Caco-2 (cell line): ENCODE measurements at regions not wholly inside any gene's neighbourhood (a gene's known extent, or its start where the extent isn't known, plus 50 kb on each side); places are given as distances from the start of the nearest gene placed in this dataset.
"Not testable (repeated sequence)": the region's sequence is repeated elsewhere in the genome, so short reads cannot be mapped to it uniquely, and the experiment has no call there.

Experiments
- BruUV-seq: library from RNA; stranded (reverse); fragments of 400-500 nt; replicated peaks from 2 replicates; lab custom pipeline; 2021; lab: Mats Ljungman, UMichigan
- CTCF ChIA-PET: fragments of 300-600 bp; sonication (Branson Sonifier 250); formaldehyde crosslinking; loops from one replicate; lab custom pipeline; 2022; ENCODE audit warnings: antibody characterized with exemption; lab: Charles Lee
- POLR2A ChIA-PET: fragments of 300-600 bp; sonication (Branson Sonifier 250); formaldehyde crosslinking; loops from one replicate; lab custom pipeline; 2022; ENCODE audit warnings: antibody characterized with exemption; lab: Charles Lee
- DNase-seq, 2 experiments: peaks; one replicate each; pipeline versions ENCODE4 v3.0.0 to v3.0.0-alpha.2; 2020 to 2022
- H3K27me3 ChIP-seq: replicated peaks from 2 replicates; pipeline ENCODE4 v1.6.0; 2011; ENCODE audit warnings: low read length; ENCODE audit not compliant: control insufficient read depth, insufficient read depth
- H3K36me3 ChIP-seq: 2 replicates; pipeline ENCODE4 v1.5.1; 2011; ENCODE audit warnings: low read length; ENCODE audit not compliant: control insufficient read depth, insufficient read depth
- H3K4me1 ChIP-seq: fragments of 250-450 bp; sonication (Bioruptor Pico); 2 replicates; pipeline ENCODE4 v1.5.1; 2020; ENCODE audit warnings: mild to moderate bottlenecking
- H3K4me3 ChIP-seq: 2 replicates; pipeline ENCODE4 v1.5.1; 2011; ENCODE audit warnings: low read depth, mild to moderate bottlenecking, control low read depth, low read length
- H3K9me3 ChIP-seq: fragments of 250-450 bp; sonication (Bioruptor Pico); 2 replicates; pipeline ENCODE4 v1.5.1; 2020; ENCODE audit warnings: mild to moderate bottlenecking, moderate library complexity
- H3K27ac Mint-ChIP-seq: one replicate; pipeline ENCODE4 v1.8.0; 2022; ENCODE audit warnings: mixed read lengths; ENCODE audit not compliant: unreplicated experiment
- H3K27me3 Mint-ChIP-seq: one replicate; pipeline ENCODE4 v1.8.0; 2022; ENCODE audit warnings: mixed read lengths; ENCODE audit not compliant: insufficient read depth, unreplicated experiment
- H3K36me3 Mint-ChIP-seq: one replicate; pipeline ENCODE4 v1.8.0; 2022; ENCODE audit warnings: mild to moderate bottlenecking, mixed read lengths; ENCODE audit not compliant: insufficient read depth, unreplicated experiment
- H3K4me1 Mint-ChIP-seq: one replicate; pipeline ENCODE4 v1.8.0; 2022; ENCODE audit warnings: low read depth, mixed read lengths; ENCODE audit not compliant: unreplicated experiment
- H3K4me3 Mint-ChIP-seq: one replicate; pipeline ENCODE4 v1.8.0; 2022; ENCODE audit warnings: mild to moderate bottlenecking, moderate library complexity, mixed read lengths; ENCODE audit not compliant: unreplicated experiment
- H3K9me3 Mint-ChIP-seq: one replicate; pipeline ENCODE4 v1.8.0; 2022; ENCODE audit warnings: mixed read lengths; ENCODE audit not compliant: unreplicated experiment
- intact Hi-C: fragments of 100-400 bp; cut with micrococcal nuclease; formaldehyde crosslinking; loops from one replicate; pipeline ENCODE4 v1.10.0; 2022; ENCODE audit not compliant: unreplicated experiment
- TF ChIP-seq, protein P1 (sequence below), 2 experiments: fragments of 200-600 bp in 1 of 2; IDR thresholded peaks; 1 replicate in 1 of 2; 2 replicates in 1 of 2; pipeline versions ENCODE4 v1.5.1 to v1.8.0; 2011 to 2022; ENCODE audit warnings: antibody characterized with exemption in 1 of 2, control low read depth in 1 of 2, inconsistent platforms in 1 of 2, low read depth in 1 of 2, low read length in 1 of 2, mild to moderate bottlenecking in 1 of 2, moderate library complexity in 1 of 2; ENCODE audit not compliant: insufficient read depth in 1 of 2, severe bottlenecking in 1 of 2, unreplicated experiment in 1 of 2

DNA sequence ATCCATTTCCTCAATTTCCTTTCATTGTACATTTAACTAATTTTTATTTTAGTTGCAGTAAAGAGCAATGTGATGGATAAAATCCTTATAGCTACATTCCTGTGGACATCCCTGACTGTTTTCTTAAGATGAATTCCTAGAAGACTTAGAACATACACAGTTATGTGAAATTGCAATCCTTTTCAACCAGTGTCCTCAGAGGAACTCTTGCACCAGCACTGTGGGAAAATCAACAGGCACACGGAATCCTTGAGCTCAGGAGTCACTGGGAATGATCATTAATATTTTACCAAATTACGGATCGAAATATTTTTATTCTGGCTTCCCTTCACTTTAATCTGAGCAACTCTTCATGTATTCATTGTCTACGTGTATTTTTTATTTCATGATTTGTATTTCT lies 901.9 kb upstream of the WWC1 start:
- POLR2A ChIA-PET: no interaction called here
- H3K9me3 Mint-ChIP-seq: no peaks in the 10 kb centered on the region

GRCh38 chr5:167391286-167391685 lies 900.2 kb upstream of the WWC1 start:
- H3K36me3 ChIP-seq, H3K27ac Mint-ChIP-seq, H3K4me1 Mint-ChIP-seq, H3K27me3 Mint-ChIP-seq, H3K9me3 Mint-ChIP-seq, H3K4me1 ChIP-seq, intact Hi-C loops, H3K4me3 ChIP-seq, CTCF ChIA-PET, BruUV-seq, H3K36me3 Mint-ChIP-seq, H3K4me3 Mint-ChIP-seq, DNase-seq, H3K27me3 ChIP-seq, H3K9me3 ChIP-seq, POLR2A ChIA-PET: not testable (repeated sequence)

More for the DNA sequence above, 901.9 kb upstream of the WWC1 start:
- no peaks in the 10 kb centered on the region for H3K27me3 ChIP-seq
- intact Hi-C loops: no loop called here
- Mint-ChIP-seq H3K4me1 (no peaks in the 10 kb centered on the region), H3K27me3 (peaks cover 9% of the 10 kb centered on the region), H3K36me3 (no peaks in the 10 kb centered on the region), H3K27ac (no peak overlapping the region), H3K4me3 (no peak overlapping the region)
- TF ChIP-seq, protein P1, sequence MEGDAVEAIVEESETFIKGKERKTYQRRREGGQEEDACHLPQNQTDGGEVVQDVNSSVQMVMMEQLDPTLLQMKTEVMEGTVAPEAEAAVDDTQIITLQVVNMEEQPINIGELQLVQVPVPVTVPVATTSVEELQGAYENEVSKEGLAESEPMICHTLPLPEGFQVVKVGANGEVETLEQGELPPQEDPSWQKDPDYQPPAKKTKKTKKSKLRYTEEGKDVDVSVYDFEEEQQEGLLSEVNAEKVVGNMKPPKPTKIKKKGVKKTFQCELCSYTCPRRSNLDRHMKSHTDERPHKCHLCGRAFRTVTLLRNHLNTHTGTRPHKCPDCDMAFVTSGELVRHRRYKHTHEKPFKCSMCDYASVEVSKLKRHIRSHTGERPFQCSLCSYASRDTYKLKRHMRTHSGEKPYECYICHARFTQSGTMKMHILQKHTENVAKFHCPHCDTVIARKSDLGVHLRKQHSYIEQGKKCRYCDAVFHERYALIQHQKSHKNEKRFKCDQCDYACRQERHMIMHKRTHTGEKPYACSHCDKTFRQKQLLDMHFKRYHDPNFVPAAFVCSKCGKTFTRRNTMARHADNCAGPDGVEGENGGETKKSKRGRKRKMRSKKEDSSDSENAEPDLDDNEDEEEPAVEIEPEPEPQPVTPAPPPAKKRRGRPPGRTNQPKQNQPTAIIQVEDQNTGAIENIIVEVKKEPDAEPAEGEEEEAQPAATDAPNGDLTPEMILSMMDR (IDR thresholded peaks at IDR 0.05; ENCODE audit: insufficient read depth in 1 of 2, low read depth in 1 of 2, low read length in 1 of 2, severe bottlenecking in 1 of 2, unreplicated experiment in 1 of 2): no peak
- H3K36me3 ChIP-seq: no peaks in the 10 kb centered on the region
- CTCF ChIA-PET: no interaction called here
- no TSS peak for BruUV-seq
- no peak overlapping the region for H3K4me3 ChIP-seq
- no peaks in the 10 kb centered on the region for H3K4me1 ChIP-seq
- no peak for DNase-seq
- no peaks in the 10 kb centered on the region for H3K9me3 ChIP-seq

GRCh38 chr5:167392240-167392639 lies 899.2 kb upstream of the WWC1 start:
- peaks cover 9% of the 10 kb centered on the region for H3K27me3 Mint-ChIP-seq
- Histone ChIP-seq H3K9me3 (no peaks in the 10 kb centered on the region), H3K4me3 (no peak overlapping the region), H3K27me3 (no peaks in the 10 kb centered on the region), H3K36me3 (no peaks in the 10 kb centered on the region), H3K4me1 (no peaks in the 10 kb centered on the region)
- TF ChIP-seq, protein P1 (IDR thresholded peaks at IDR 0.05; ENCODE audit: insufficient read depth in 1 of 2, low read depth in 1 of 2, low read length in 1 of 2, severe bottlenecking in 1 of 2, unreplicated experiment in 1 of 2): no peak
- intact Hi-C loops: no loop called here
- CTCF ChIA-PET: no interaction called here
- H3K27ac Mint-ChIP-seq: no peak overlapping the region
- no peaks in the 10 kb centered on the region for H3K9me3 Mint-ChIP-seq
- no peak overlapping the region for H3K4me3 Mint-ChIP-seq
- POLR2A ChIA-PET: no interaction called here
- no peaks in the 10 kb centered on the region for H3K4me1 Mint-ChIP-seq
- BruUV-seq: no TSS peak
- DNase-seq: no peak
- no peaks in the 10 kb centered on the region for H3K36me3 Mint-ChIP-seq

DNA sequence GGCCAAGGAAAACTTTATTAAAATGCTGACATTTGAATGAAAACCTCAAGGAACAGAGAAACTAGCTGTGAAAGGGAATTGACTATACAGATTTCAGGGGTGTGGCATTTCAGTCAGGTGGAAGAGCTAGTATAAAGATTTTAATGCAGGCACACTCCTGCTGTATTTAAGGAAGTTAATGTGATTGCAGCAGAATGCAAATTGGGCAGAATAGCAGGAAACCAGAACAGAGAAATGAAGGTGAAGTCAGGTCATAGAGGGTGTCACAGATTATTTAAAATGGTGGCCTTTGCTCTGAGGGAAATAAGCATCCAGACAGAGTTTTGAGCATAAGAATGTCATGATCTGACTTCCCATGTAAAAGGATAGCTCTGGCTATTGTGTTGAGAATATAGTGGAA lies 898.1 kb upstream of the WWC1 start:
- ChIA-PET POLR2A (no interaction called here), CTCF (no interaction called here)

More for the DNA sequence above, 898.1 kb upstream of the WWC1 start:
- Histone ChIP-seq H3K36me3 (no peaks in the 10 kb centered on the region), H3K4me1 (no peaks in the 10 kb centered on the region), H3K4me3 (no peak overlapping the region), H3K27me3 (no peaks in the 10 kb centered on the region), H3K9me3 (no peaks in the 10 kb centered on the region)
- no TSS peak for BruUV-seq
- Mint-ChIP-seq H3K9me3 (no peaks in the 10 kb centered on the region), H3K4me1 (no peaks in the 10 kb centered on the region), H3K27ac (no peak overlapping the region), H3K27me3 (peaks cover 5% of the 10 kb centered on the region), H3K36me3 (no peaks in the 10 kb centered on the region), H3K4me3 (no peak overlapping the region)
- intact Hi-C loops: no loop called here
- TF ChIP-seq, protein P1 (IDR thresholded peaks at IDR 0.05; ENCODE audit: insufficient read depth in 1 of 2, low read depth in 1 of 2, low read length in 1 of 2, severe bottlenecking in 1 of 2, unreplicated experiment in 1 of 2): no peak
- DNase-seq: no peak
